ENCODE measurements at regions not wholly inside any gene's neighbourhood (a gene's known extent, or its start where the extent isn't known, plus 50 kb on each side); places are given as distances from the start of the nearest gene placed in this dataset.

GRCh38 chr1:221632072-221632471 lies 109.8 kb downstream of the DUSP10 start:
- DNase-seq (ENCODE audit: low read depth) = no peak

- DNase-seq (ENCODE audit: low read depth) = no peak
These were observed 108.0 kb downstream of the DUSP10 start for GRCh38 chr1:221633841-221634409.

GRCh38 chr1:221634606-221635005 lies 107.3 kb downstream of the DUSP10 start:
- DNase-seq (ENCODE audit: low read depth) = no peak

- no peak for DNase-seq (ENCODE audit: low read depth)
These were observed 106.6 kb downstream of the DUSP10 start for GRCh38 chr1:221635305-221635704.

- no peak for DNase-seq (ENCODE audit: low read depth)
These were observed 105.8 kb downstream of the DUSP10 start for GRCh38 chr1:221636096-221636495.

GRCh38 chr1:221636967-221637366 lies 104.9 kb downstream of the DUSP10 start:
- no peak for DNase-seq (ENCODE audit: low read depth)

GRCh38 chr1:221637641-221638041 lies 104.2 kb downstream of the DUSP10 start:
- no peak for DNase-seq (ENCODE audit: low read depth)

GRCh38 chr1:221638595-221638994 lies 103.3 kb downstream of the DUSP10 start:
- no peak for DNase-seq (ENCODE audit: low read depth)

- no peak for DNase-seq (ENCODE audit: low read depth)
These were observed 100.1 kb downstream of the DUSP10 start for GRCh38 chr1:221641811-221642210.

GRCh38 chr1:221643404-221644144 lies 98.3 kb downstream of the DUSP10 start:
- no peak for DNase-seq (ENCODE audit: low read depth)

- no peak for DNase-seq (ENCODE audit: low read depth)
These were observed 97.8 kb downstream of the DUSP10 start for GRCh38 chr1:221644145-221644448.

- no peak for DNase-seq (ENCODE audit: low read depth)
These were observed 97.1 kb downstream of the DUSP10 start for GRCh38 chr1:221644663-221645258.

- no peak for DNase-seq (ENCODE audit: low read depth)
These were observed 93.7 kb downstream of the DUSP10 start for GRCh38 chr1:221648201-221648600.
